CD4-positive, alpha-beta T cell treated with Interleukin-15 for 4 hours (primary cell): ENCODE measurements at regions not wholly inside any gene's neighbourhood (a gene's known extent, or its start where the extent isn't known, plus 50 kb on each side); places are given as distances from the start of the nearest gene placed in this dataset.

Experiments used
- DNase-seq: peaks from one replicate; pipeline ENCODE4 v3.0.0-alpha.2; 2020; ENCODE audit warnings: low spot score

DNA sequence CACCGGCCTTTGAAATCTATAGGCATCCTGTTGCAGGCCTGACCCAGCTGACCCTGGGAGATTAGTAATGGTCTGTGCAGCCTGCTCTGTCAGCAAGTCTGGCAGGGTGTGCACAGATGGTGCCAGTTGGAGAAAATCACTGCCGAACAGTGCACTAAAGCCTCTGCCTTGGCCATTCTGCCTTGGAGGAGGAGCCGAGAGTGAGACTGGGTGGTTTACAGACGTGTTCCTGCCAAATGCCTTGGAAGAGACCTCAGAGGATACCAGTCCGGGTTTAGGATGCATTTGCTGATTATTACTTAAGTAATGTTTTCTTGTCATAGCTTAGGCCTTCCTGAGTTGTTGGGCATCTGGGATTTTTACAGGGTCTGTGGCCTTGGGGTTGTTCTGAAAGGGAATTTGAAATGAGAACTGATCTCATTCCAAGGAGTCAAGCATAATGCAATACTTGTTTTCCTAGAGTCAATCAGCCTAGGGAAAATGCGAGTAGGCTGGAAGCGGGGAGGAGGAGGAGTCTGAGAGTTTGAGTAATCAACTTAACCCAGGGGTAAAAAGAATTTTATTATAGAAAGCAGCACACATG is 292.1 kb downstream of the SOX4 start:
- DNase-seq = no peak

DNA sequence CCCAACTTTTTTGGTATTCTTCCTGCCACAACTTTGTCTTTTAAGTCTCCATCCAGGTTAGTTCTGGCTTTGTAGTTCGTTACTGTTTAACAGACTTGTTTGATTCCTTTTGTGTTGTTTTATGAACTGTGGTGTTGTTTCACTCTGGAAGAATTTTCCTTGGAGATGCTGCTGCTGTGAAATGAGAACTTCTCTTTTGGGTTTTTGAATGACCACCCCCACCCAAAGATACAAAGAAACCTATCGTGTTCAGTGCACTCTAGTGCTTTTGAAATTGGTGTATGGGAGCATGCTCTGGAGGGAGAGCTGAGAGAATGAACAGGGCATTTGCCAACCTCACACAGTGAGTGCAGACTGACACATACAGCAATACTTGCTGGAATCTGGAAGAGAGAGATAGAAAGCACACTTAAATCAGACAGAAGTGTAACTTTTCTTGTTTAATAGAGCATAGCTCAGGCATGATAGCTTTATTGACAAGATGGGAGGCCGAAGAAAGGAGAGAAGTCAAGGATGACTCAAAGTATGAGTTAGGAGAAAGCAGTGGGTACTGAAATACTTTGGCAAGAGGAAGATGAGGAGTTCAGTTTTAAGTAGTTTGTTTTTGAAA is 293.1 kb downstream of the SOX4 start:
- no peak for DNase-seq

DNA sequence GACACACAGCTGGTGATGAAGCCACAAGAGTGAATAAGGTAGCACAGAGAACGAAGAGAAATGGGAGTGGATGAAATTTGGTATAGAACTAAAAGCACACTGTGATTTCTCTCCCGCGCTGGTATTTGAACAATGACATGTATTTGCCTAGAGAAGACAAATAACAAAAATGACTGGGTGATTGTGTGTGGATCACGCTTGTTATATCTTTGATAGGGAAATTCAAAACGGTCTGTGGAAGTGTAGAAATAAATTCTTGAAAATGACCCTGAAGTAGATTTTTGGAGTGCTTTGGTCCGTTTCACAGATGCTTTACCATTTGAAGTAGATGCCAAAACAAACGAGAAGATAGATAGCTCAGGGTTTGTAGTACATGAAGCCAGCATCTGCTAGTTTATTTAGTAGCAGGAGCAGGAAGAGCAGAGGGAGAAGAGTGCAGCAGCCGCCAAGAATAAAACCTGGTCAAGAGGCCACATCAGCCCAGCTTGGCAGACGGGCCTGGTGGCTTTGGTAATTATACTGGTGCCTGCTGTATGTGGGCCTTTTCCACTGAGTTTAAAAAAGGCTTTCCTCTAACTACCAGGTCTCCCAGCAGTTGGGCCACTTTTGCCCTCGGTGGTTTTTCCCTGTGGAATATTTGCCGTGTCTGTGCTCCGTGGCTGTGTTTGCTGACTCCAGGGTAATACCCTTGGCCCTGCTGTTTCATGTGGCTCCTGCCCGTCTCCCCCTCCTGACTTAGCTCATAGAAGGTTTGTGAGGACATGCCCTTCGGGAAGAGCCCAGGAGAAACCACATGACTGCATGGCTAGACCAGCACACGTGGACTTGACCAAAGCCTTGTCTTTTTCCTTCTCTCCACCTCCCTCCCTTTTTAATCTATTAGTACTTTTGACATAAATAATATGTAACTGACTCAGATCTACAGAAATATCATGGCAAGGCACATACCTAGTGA is 294.0 kb downstream of the SOX4 start:
- no peak for DNase-seq

DNA sequence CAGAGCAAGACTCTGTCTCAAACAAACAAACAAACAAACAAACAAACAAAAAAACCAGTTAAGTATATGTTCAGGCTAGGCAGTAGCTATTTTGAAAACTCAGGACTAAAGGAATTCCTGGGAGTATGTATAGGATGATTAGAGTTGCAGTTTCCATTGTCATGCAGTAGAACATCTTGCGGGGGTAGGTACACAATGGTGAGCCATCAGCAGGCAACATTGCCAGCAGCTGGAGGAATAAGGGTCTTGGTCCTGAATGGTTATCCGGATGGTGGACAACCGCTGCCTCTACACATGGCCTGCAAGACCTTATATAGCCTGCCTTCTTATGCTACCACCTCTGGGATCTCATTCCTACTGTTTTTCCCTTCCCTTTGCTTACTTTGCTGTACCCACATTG is 297.5 kb downstream of the SOX4 start:
- DNase-seq = no peak

DNA sequence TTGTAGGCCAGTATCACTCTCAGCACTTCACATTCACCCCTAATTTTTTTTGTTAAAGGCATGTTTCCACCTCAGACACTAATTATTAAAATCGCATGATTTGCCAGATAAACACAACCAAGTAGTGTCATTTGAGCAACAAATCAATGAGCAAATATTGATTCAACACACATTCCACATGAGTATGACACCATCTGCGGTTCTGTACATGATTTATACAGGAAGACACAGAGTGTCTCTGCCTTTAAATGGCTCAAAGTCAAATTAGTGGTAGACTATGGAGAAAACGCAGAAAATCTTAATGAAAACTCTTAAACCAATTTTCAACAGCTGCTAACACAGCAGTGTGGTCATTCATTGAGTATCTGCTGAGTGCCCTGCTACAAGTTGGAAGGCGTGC is 300.2 kb downstream of the SOX4 start:
- DNase-seq = no peak

DNA sequence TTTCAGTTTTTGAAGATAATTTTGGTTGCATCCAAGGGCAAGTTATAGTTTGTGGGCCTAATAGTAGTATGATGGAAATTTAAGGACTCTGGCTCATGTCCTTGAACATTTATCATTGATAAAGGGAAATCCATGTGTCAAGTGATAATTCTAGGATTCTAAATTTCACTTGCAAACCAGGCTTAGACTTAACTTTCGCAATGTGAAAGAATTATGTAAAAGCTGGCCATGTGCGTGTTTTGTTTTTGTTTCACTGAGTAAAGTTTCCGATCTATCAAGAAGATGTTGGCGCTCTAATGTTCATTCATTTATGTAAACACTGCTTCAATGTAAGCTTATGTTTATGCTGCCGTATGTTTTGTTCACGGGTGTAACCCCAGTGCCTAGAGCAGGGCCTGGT is 302.0 kb downstream of the SOX4 start:
- DNase-seq = no peak

DNA sequence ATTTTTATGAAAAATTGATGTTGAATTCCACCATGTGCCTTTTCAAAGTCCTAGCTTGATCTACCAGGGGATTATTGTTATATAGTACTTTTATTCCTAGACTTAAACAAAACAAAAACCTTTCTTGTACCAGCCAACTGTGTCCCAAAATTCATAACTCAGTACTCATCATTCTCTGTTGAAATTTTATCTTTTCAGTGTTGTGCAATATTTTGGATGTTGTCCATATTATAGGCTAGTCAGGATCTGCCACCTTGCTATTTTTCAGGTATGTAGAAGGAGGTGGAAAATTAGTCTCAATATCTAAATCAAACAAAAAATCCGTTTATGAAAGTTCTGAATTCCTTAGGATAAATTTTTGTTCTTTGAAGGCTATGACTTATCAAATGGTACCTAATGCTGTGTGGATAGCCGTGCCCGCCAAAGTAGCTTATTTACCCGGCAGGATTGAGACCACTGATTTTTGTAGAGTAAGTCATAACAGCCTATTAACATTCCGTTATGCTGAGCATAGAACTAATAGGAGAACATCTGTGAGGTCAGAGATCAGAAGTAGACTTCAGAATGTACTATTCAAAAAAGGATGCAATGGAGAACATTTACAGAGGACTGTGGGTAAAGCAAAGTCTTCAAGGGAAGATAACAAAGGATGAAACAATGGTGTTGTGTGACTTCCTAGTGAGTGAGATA is 304.7 kb downstream of the SOX4 start:
- no peak for DNase-seq

DNA sequence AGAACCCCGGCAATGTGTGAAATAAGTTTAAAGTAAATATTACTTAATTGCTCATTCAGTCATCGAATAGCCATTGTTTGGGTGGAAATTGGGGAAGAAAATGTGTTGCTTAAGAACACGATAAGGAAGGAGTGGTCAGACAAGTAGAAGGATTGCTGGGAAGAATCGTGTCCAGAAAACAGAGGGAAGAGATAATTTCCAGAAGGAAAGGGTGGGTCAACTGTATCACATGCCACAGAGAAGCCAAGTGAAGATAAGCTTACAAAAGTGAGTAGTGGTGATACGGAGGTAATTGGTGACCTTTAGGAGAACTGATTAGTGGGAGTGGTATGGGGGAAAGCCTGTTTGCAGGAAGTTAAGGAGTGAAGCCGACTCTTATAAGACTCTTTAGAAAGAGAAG is 306.2 kb downstream of the SOX4 start:
- DNase-seq = no peak

DNA sequence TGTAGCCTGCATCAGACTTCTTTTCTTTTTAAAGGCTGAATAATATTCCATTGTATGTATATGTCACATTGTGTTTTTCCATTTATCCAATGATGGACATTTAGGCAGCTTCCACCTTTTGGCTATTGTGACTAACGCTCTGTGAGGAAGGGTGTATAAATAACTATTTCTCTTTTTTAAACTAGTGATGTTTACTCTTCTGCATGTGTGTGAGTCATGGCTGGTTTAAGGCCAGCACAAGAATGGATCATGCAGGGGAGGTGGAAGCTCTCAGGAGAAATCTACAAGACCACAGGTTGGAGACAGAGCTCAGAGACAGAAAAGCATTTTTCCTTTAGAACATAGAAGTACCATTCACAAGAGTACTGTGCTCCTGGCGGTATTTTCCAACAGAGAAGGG is 307.2 kb downstream of the SOX4 start:
- DNase-seq = no peak

DNA sequence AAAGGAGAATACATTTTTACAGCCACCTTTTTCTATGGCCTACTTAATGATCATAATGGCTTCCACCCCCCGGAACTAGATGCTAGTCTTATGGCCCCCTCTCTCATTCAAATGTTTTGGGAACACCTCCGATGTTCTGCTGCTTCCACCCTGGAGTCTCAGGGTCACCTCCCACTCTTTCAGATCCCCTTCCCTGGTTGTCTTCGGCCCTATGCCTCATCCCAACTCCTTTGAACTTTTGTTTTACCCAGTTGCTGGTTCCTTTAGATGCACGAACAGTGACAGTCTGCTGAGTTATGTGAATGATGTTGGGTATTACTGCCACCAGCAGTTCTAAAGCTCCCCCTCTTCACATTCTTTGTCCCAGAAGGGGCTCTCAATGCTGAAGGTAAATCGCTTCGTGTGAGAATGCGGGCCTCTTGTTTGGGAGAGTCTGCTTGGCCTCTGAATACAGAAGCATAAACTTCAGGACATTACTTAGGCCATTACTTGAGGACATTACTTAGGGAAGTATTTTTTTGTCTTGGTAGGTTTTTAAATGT is 309.1 kb downstream of the SOX4 start:
- DNase-seq = no peak

DNA sequence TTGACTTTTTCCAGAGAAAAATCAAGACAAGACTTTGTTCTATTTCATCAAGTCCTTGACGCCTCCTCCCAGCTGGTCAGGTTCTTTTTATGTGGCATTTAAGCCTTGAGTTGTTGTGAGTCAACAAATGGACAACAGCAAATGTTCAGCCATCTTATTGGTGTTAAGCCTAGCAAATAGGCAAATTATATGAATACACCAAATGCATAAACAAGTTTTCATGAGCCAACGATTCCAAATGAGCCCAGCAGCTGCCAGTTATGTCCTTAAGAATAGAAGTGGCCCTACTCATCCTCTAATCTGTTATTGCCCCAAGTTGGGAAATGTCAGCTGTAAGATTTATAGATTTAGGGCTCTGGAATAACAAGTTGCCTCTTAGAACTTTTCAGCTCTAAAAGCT is 312.0 kb downstream of the SOX4 start:
- no peak for DNase-seq

DNA sequence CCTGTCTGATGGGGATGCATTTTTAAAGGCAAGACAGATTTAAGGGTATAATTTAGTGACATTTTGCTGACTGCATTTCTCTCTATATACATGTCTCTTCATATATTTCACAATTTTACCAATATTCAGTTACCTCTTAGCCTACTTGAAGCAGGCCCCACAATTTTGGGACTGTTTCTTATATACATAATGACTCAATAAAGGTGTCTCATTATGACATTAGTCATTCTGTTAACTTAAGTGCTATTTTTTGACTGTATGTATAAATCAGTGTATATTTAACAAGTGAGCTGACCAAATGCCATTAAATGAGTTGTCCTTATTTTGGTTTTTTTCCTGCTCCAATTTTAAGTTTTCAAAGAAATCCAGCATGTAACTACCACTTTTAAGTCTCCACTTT is 313.3 kb downstream of the SOX4 start:
- no peak for DNase-seq

DNA sequence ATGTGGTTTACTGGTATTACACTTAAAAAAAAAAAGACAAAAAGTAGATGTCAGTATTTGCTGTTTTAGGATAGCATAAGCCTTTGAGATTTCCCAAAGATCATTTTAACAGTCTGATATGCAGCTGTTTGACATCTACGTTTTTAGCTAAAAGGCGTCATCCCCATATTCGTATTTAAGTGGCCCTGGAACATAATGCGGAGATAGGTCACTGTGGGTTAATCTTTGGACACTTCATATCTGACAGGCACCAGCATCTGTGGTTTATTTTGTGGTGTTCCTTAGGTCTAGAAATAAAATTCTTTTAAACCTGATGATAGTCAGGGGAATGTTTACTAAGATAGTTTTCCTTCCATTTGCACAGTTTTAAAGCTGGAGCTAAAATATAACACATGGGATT is 313.7 kb downstream of the SOX4 start:
- no peak for DNase-seq

DNA sequence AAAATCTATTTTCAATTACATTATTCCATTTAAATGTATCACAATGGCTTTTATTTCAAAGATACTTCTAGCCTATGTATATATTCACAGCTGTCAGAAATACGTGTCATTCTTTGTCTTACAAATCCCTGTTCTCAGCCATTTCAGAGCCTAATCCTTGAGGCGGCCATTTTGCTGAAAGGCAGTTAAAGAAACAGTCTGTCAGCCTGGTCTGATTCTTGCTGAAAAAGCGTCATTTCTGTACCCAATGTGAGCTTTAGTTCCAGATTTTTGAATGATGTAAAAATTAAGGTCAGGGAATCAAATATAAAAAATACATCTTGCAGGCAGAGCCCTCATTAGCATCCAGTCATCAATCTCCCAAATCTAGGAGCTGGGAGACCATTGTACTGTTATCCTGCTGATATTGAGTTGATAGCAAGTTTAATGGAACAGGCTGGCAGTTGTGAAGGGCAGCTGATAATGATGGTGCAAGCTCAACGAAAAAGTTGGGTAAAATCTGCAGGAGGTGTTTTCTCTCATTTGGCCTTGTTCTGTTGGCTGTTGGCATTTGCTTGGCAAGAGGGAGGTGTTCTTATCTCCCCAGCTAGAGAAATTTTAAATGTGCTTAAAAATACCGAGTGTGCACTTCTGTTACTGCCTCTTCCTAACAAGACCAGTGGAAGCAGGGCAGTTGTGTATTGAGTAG is 314.8 kb downstream of the SOX4 start:
- no peak for DNase-seq

DNA sequence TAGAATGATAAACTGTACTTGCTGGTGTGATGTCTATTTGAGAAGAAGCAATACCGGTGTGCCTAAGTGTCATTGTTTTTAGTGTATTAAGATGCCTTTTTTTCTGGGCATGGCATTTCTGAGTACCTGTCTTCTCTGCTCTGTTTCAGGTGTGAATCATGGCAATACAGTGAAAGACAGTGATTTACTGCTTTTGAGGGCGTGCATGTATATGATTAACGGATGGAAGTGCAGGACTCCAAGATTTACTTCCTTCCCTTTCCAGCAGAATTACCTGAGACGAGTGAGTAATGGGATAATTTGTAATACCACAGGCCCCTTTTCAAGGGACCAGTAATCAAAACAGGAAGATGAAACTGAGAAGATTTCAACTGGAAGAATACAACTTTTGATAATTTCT is 315.8 kb downstream of the SOX4 start:
- no peak for DNase-seq

DNA sequence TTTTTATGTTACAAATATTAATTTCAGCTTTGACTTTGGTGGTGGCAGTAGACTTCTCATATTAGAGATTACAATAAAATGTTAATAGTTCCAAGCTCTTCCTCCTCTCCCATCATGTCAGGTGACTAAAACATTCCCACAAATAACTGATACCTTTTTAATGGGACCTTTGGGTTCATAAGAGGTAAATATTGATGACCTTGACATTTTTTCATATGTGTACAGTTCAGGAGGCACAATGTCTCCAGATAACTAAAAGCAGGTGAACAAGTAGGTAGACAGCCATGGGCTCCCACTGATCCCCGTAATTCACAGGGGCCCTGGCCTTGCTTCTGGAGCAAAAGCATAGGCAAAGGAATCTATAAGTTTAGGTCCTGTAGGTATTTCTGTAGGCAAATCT is 317.7 kb downstream of the SOX4 start:
- DNase-seq = no peak

DNA sequence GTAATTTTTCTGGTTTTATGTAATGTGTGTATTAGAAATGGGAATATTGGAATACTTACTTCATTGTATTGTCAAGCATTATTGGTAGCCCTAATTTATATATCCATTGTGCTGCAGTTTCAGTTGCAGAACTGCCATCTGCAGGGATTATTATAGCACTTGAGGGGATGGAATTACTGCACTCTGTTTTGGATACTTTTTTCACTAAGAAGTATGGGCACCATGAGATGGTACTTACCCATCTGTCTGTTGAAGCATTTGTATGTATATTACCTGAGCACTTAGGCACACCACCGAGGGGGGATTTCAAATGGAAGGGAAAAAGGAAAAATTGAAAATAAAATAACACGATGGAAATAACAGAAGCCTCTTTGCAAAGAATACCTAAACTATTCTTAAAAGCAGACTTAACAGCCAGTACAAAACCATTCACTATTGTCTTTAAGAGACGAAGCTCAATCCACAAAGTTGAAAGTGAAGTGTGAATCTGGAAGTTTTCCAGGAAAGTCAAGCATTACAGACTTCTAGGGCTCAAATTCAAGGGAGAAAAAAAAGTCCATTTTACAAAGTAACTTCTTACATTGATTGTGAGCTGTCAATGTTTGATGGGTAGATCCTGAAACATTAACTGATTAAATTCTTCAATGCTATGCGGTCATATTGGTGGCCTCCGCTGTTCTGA is 318.7 kb downstream of the SOX4 start:
- DNase-seq = no peak

DNA sequence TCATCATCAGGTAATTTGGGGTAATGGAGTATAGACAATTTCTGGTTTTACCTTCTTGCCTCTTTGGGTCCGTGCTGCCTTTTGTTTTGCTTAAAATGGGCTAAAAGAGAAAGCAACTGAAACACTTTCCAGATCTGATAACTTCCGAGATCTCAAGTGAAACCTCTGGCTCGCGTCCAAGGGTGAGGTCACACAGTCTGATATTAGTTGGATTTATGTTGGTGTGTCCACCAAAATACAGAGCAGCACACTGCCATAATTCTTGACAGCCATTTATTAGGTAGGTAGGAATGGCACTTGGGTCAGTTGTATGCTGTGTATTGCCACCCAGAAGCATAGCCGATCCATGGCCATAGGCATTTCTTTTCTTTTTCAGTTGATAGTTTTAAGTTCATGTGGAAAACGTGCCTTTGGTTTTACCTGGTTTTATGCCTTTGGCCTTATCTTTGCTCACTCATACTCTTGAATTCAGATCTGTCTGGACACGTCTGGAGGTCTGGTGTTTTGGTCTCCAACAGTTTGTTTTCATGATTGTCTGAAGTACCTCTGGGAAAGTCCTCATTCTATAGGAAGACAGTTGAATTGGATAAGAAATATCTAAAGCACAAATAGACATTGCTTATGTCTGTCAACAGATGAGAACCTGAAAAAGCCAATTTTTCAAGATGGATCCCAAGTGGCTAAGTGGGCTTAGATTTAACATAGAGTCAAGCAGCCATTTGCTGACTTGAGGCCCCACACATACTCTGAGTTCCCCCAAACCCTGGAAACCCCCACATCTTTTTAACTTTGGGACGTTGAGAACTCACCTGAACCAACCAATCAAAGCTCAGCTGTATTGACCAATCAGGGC is 320.8 kb downstream of the SOX4 start:
- DNase-seq = no peak

DNA sequence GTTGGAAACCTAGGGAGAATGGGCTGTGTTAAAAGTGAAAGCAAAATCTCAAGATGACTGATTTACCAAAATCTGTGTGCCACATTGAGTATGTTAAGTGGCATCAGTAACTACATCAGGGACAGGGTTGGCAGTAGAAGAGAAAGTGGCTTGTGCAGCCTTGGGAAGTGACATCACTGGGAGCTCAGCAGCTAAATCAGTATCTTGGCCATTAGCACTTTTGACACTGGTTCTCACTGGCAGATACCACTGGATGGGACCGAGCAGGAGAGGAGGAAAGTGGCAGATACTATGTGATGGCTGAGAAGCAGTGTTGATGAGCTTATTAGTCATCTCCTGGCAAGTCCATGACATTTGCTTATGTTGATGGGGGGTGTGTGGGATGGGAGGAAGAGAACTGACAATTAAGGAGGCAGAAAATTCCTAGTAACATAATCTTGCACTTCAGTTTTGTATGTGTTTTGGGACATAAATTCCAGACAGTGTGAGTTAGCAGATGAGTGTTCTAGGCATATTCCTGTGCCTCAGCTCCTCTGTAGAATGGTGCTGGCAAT is 322.2 kb downstream of the SOX4 start:
- DNase-seq = no peak

DNA sequence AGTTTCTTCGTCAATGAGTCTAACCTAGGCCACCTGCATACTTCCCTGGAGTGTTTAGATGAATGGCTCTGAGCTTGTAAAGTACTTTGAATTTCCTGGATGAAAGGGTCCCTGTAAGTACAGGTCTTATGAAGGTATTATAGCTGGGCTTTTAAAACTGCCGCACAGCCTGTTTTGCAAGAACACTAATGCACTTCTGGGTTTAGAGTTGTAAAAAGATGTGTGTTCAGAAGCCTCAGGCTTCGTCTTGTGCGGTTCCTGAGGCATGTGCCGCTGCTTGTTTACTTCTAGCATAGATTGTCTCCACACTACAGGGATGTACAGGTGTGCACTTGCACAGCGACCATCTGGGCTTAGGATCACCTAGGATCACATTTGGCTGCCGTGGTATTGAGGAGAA is 324.5 kb downstream of the SOX4 start:
- no peak for DNase-seq
